ENCODE measurements at regions not wholly inside any gene's neighbourhood (a gene's known extent, or its start where the extent isn't known, plus 50 kb on each side); places are given as distances from the start of the nearest gene placed in this dataset.
"Not testable (repeated sequence)": the region's sequence is repeated elsewhere in the genome, so short reads cannot be mapped to it uniquely, and the experiment has no call there.

DNA sequence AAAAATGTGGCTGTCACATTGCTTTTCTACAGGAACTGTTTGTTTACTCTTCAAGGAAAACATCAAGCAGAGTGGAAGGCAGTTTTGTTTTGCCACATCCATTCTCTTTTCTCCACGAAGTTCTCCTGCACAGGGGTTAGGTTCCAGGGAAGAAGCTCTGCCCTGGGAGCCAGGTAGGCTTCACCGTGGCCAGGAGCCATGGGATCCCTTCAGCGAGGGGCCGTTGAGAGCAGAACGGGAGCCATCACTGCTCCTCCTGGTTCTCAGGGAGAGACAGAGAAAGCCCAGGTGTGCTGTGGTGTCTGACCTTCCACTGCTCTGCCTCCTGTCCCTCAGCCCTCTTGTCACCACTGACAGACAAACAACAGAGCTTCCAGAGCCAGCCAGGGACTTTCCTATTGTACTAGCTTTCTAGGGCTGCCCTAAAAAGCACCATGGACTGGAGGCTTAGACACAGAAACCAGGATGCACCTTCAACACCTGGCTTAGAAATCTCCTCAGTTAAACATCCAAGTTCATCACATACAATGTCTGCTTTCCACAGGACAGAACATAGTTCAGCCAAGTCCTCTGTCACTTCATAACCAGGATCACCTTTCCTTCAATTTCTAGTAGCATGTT, 75.6 kb upstream of the SLC22A23 start:
- H3K27ac ChIP-seq, result no peak overlapping the region
- TF ChIP-seq, protein P1, sequence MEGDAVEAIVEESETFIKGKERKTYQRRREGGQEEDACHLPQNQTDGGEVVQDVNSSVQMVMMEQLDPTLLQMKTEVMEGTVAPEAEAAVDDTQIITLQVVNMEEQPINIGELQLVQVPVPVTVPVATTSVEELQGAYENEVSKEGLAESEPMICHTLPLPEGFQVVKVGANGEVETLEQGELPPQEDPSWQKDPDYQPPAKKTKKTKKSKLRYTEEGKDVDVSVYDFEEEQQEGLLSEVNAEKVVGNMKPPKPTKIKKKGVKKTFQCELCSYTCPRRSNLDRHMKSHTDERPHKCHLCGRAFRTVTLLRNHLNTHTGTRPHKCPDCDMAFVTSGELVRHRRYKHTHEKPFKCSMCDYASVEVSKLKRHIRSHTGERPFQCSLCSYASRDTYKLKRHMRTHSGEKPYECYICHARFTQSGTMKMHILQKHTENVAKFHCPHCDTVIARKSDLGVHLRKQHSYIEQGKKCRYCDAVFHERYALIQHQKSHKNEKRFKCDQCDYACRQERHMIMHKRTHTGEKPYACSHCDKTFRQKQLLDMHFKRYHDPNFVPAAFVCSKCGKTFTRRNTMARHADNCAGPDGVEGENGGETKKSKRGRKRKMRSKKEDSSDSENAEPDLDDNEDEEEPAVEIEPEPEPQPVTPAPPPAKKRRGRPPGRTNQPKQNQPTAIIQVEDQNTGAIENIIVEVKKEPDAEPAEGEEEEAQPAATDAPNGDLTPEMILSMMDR (conservative IDR thresholded peaks at IDR 0.05), result no peak

DNA sequence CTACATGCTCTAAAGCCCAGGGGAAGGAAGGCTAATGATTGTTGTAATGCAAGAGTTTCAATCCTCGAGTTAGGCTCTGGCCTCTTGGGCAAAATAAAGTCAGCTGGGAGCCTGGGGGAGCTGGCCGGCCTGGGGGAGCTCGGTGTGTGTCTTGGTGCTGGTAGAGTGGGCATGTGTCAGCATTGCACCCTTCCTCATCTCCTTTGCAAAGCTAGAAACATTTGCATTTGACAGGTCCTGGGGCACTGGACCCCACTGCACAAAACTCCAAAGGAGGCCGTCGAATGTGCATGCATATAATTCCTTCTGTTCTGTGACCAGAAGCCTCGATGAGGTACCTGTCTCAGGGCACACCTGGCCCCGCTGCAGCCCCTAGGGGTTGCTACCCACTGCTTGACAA, 74.6 kb upstream of the SLC22A23 start:
- TF ChIP-seq, protein P1 (conservative IDR thresholded peaks at IDR 0.05), result no peak
- H3K27ac ChIP-seq, result no peak overlapping the region

DNA sequence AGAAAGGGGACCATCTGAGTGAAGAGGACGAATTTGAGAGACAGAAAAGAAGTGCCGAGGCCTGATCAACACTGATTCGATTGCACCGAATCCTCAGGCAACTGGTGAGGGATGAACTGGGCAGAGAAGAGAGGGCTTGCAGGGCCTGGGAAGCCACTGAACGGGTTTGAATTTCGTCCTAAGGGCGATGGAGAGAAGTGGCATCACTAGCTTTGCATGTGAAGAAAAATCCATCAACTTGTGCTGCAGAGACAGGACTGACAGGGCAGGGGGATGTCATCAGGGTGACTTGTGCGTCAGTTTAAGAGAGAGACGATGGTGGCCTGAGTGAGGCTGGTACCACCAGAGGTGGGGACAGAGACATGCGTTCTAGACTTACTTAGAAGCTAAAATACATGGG, 73.7 kb upstream of the SLC22A23 start:
- TF ChIP-seq, protein P1 (conservative IDR thresholded peaks at IDR 0.05), result no peak
- no peak overlapping the region for H3K27ac ChIP-seq

DNA sequence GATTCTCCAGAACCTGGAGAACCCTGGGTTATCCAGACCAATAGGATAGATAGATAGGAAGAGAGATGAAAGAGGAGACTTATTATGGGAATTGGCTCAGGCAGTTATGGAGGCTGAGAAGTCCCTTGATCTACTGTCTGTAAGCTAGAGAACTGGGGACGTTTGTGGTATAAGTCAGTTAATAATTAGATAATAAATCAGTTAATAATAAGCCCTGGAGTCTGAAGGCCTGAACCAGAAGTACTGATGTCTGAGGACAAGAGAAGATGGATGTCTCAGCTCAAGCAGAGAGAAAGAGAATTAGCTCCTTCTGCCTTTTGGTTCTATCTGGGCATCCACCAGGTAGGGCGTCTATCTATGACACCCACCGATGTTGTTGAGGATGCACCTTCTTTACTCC, 72.9 kb upstream of the SLC22A23 start:
- TF ChIP-seq, protein P1 (conservative IDR thresholded peaks at IDR 0.05), result no peak
- H3K27ac ChIP-seq, result no peak overlapping the region

DNA sequence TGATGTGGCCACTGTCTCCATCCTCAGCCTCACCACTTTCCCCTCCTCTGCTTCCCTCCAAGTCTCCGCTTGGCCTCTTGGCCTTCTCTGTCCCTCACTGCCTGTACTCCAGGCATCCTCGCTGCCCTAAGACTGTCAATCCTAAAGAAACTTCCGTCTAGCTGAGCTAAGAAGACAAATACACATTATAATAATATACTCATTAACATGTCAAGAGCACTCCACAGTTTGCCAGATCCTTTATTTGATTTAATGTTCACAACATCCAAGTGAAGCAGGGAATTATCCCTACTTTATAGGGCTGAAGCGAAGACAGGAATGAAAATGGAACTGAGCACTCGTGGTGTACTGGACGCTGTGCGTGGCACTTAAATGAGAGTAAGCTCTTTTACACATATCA, 72.4 kb upstream of the SLC22A23 start:
- TF ChIP-seq, protein P1 (conservative IDR thresholded peaks at IDR 0.05), result no peak
- no peak overlapping the region for H3K27ac ChIP-seq

DNA sequence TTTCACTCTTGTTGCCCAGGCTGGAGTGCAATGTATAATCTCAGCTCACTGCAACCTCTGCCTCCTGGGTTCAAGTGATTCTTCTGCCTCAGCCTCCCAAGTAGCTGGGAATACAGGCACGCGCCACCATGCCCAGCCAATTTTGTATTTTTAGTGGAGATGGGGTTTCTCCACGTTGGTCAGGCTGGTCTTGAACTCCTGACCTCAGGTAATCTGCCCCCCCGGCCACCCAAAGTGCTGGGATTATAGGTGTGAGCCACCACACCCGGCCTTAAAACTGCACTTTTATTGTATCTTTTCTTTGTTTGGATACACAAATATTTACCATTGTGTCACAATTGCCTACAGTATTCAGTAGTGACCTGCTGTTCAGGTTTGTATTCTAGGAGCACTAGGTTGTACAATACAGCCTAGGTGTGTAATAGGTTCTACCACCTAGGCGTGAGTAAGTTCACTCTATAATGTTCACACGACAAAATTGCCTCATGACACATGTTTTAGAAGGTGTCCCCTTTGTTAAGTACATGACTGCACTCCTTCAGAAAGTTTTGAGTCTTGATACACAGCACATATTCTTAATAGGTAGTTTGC, 71.3 kb upstream of the SLC22A23 start:
- not testable (repeated sequence) for H3K27ac ChIP-seq

DNA sequence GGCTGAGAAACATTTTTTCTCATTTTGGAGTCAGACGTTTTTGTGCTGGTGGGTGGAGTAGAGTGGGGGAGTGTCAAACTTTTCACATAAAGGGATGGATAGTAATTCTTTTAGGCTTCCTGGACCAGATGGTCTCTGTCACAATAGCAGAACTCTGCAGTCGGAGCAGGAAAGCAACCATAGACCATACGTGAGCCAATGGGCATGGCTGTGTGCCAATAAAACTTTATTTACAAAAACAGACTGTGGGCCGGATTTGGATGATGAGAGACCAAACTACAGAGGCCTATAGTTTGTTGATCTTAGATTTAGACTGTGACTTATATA, 70.8 kb upstream of the SLC22A23 start:
- TF ChIP-seq, protein P1 (conservative IDR thresholded peaks at IDR 0.05), result no peak
- H3K27ac ChIP-seq, result no peak overlapping the region

DNA sequence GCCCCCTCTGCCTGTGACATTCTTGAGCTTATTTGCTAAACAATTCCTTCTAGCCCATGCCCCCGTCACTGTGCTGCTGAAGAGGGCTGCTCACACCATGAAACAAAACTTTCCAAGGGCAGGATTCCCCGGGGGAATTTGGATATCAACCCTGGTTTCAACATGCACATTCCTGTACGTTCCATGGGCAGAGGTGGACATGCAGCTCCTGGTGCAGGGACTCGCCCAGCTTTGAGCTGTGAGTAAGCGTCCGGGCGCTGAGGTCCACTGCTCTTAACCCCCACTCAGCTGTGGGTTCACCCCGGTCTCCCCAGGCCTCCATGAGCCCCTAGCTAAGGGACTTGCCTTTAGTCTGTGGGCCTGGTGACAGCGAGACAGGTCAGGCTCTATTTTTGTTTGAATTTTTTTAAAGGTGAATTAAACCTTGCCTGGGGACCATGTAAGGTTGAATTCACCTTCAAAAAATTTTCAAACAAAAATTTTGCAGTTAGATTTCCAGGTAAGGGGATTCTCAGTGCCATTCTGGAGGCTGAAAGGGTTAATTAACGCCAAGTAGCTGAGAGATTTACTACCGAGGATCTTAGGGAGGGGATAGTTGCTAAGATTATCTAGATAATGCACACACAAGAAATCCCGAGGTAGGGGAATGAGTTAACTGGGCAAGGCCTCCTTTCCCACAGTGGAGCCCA, 70.3 kb upstream of the SLC22A23 start:
- TF ChIP-seq, protein P1 (conservative IDR thresholded peaks at IDR 0.05), result no peak
- no peak overlapping the region for H3K27ac ChIP-seq
